ENCODE measurements at regions not wholly inside any gene's neighbourhood (a gene's known extent, or its start where the extent isn't known, plus 50 kb on each side); places are given as distances from the start of the nearest gene placed in this dataset.

DNA sequence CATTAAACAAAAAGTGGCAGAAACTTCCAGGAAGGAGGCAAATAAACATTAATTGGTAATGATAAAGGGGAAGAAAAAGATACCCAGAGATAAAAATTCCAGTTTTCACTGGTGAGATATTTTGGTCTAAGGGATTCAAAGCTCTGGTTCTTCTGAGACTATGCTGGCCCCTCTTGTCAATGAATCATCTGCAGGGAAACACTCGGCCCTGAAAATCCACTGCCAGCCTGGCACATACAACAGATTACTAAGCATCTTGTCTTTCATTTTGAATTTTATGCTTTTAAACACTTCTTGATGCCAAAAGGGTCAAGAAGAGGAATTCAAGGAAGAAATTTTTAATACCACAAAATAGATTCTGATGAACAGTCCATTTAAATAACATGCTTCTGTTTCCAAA lies 1603.8 kb upstream of the ZEB2 start:
- Mint-ChIP-seq H3K4me3 (no peak overlapping the region), H3K27ac (no peak overlapping the region), H3K27me3 (ENCODE audit: insufficient read depth) (no peaks in the 10 kb centered on the region), H3K9me3 (no peaks in the 10 kb centered on the region), H3K4me1 (ENCODE audit: low read depth) (no peaks in the 10 kb centered on the region), H3K36me3 (ENCODE audit: low read depth) (no peaks in the 10 kb centered on the region)
- intact Hi-C loops (cut with micrococcal nuclease), result no loop called here
- DNase-seq (ENCODE audit: low spot score), result no peak

DNA sequence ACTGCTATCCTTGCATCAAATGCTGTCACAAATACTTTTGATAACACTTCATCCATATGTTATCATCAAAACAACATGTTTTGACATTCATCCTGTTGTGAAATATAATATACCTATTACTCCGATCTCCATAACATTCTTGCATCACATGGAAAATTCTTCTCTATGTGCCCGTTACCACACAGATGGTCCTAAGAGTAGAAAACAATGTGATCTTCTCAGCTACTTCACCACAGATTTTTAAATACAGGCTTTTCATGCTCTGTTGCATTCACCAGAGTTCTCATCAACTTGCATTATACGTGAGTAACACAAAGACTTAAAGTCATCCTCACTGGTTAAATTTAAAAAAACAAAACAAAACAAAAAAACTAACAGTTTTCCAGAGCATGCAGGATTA lies 1603.3 kb upstream of the ZEB2 start:
- Mint-ChIP-seq H3K9me3 (no peaks in the 10 kb centered on the region), H3K27ac (no peak overlapping the region), H3K36me3 (ENCODE audit: low read depth) (no peaks in the 10 kb centered on the region), H3K27me3 (ENCODE audit: insufficient read depth) (no peaks in the 10 kb centered on the region), H3K4me3 (no peak overlapping the region), H3K4me1 (ENCODE audit: low read depth) (no peaks in the 10 kb centered on the region)
- intact Hi-C loops (cut with micrococcal nuclease), result no loop called here
- no peak for DNase-seq (ENCODE audit: low spot score)

DNA sequence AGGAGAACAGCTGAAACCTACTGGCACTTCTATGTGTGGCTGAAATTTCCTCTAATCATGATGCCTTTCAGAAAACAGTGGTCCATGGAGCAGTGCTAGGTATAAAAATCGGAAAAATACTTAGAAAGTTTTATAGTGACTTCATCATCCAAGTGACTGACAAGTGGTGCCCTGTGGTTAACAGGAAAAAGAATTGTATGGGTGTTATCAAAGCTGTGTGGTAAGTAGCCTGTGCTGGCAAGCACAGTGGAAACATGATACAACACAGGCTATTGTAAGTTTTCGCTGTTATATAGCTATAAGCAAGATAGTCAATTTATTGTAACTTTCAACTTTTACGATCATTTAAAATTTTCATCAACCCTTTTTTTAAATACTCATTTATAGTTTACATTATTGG lies 1599.7 kb upstream of the ZEB2 start:
- Mint-ChIP-seq H3K4me3 (no peak overlapping the region), H3K9me3 (no peaks in the 10 kb centered on the region), H3K27ac (no peak overlapping the region), H3K36me3 (ENCODE audit: low read depth) (no peaks in the 10 kb centered on the region), H3K4me1 (ENCODE audit: low read depth) (no peaks in the 10 kb centered on the region), H3K27me3 (ENCODE audit: insufficient read depth) (no peaks in the 10 kb centered on the region)
- intact Hi-C loops (cut with micrococcal nuclease), result loop anchor here (1.0 kb wide), 1 partner anchor 15 kb away; no protein-coding TSS in a partner anchor
- no peak for DNase-seq (ENCODE audit: low spot score)

DNA sequence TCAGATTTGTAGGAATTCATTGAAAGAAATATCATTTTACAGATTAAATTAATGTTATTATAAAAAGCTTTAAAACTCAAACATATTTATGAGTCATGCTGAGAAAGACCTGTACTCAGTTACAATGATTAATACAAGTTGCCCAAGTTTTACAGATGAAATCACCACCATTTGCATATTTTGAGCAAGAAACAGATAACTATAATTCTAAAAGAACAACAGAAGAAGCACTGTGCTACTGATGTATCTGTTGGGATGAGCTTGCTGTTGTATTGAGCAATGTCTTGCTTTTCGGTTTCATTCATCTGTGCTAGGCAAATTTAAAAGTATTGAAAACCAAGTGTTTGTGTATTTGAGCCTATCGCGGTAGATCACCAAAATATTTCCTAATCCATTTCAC lies 1589.1 kb upstream of the ZEB2 start:
- no peak overlapping the region for H3K27ac Mint-ChIP-seq
- no peaks in the 10 kb centered on the region for H3K4me1 Mint-ChIP-seq (ENCODE audit: low read depth)
- no peaks in the 10 kb centered on the region for H3K36me3 Mint-ChIP-seq (ENCODE audit: low read depth)
- H3K4me3 Mint-ChIP-seq, result no peak overlapping the region
- no peaks in the 10 kb centered on the region for H3K27me3 Mint-ChIP-seq (ENCODE audit: insufficient read depth)
- no peaks in the 10 kb centered on the region for H3K9me3 Mint-ChIP-seq
- intact Hi-C loops (cut with micrococcal nuclease), result no loop called here
- no peak for DNase-seq (ENCODE audit: low spot score)

DNA sequence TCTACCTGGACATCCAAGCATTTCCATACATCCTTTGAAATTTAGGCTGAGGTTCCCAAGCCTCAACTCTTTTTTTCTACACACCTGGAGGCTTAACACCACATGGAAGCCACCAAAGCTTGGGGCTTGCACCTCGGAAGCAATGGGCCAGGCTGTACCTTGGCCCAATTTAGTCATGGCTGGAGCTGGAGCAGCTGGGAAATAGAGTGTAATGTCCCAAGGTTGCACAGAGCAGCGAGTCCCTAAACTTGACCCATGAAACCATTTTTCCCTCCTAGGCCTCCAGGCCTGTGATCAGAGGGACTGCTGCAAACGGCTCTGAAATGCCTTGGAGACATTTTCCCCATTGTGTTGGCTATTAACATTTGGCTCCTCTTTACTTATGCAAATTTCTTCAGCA lies 1574.3 kb upstream of the ZEB2 start:
- Mint-ChIP-seq H3K27ac (no peak overlapping the region), H3K4me1 (ENCODE audit: low read depth) (no peaks in the 10 kb centered on the region), H3K4me3 (no peak overlapping the region), H3K27me3 (ENCODE audit: insufficient read depth) (no peaks in the 10 kb centered on the region), H3K36me3 (ENCODE audit: low read depth) (no peaks in the 10 kb centered on the region), H3K9me3 (peaks cover 31% of the 10 kb centered on the region)
- intact Hi-C loops (cut with micrococcal nuclease), result no loop called here
- DNase-seq (ENCODE audit: low spot score), result no peak

DNA sequence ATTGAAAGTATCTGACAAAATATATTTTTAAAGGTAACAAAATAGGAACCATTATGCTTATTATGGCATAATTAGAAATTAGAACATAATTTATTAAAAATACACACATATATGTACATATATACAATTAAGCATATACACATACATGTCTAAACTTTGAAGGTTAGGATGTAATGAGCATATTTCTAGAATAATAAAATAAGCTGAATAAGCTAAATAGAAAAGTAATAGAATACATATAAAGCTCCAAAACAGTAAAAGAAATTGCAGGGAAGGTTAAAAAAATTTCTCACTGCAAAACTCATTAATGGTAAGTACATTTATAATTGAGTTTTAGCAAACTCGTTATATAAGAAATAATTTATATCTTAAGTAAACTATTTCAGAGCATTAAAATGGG lies 1561.5 kb upstream of the ZEB2 start:
- H3K27me3 Mint-ChIP-seq (ENCODE audit: insufficient read depth), result no peaks in the 10 kb centered on the region
- no peak for DNase-seq (ENCODE audit: low spot score)
- H3K27ac Mint-ChIP-seq, result no peak overlapping the region
- no peaks in the 10 kb centered on the region for H3K36me3 Mint-ChIP-seq (ENCODE audit: low read depth)
- no peaks in the 10 kb centered on the region for H3K4me1 Mint-ChIP-seq (ENCODE audit: low read depth)
- intact Hi-C loops (cut with micrococcal nuclease), result no loop called here
- no peak overlapping the region for H3K4me3 Mint-ChIP-seq
- peaks cover 8% of the 10 kb centered on the region for H3K9me3 Mint-ChIP-seq

DNA sequence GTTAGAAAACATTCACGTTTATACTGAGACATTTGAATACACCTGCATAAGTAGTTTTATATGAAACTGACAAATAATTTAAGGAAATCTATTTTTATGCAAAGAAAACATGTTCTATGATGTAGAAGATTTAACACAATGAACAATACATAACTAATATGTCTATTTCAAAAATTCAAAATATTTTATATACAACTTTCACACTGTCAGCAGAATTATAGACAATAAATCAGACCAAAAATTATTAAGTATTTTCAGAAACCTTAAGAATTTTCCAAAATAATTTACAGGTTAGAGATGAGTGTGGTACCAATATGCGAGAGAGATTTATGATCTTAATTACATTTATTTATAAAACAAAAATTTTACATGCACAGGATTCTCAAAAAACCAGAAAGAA lies 1561.0 kb upstream of the ZEB2 start:
- Mint-ChIP-seq H3K36me3 (ENCODE audit: low read depth) (no peaks in the 10 kb centered on the region), H3K9me3 (peaks cover 9% of the 10 kb centered on the region), H3K4me3 (no peak overlapping the region), H3K27me3 (ENCODE audit: insufficient read depth) (no peaks in the 10 kb centered on the region), H3K27ac (no peak overlapping the region), H3K4me1 (ENCODE audit: low read depth) (no peaks in the 10 kb centered on the region)
- intact Hi-C loops (cut with micrococcal nuclease), result no loop called here
- no peak for DNase-seq (ENCODE audit: low spot score)

DNA sequence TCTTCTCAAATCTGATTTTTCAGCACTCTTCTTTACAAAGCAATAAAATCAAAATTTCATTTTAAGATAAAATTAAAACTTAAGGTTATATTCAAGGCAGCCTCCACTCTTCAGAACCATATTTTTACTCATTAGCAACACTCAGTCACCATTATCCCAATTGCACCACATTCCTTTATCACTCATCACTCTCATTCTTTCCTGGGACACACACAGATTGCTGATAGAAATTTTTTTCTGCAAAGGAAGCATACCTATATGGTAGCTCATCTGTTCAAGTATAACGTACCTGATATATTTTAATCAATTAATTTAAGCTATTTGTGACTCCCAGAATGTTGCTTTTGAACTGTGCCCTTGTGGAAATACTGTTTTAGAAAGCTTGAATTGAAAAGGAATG lies 1559.3 kb upstream of the ZEB2 start:
- no peaks in the 10 kb centered on the region for H3K4me1 Mint-ChIP-seq (ENCODE audit: low read depth)
- peaks cover 6% of the 10 kb centered on the region for H3K9me3 Mint-ChIP-seq
- no peaks in the 10 kb centered on the region for H3K36me3 Mint-ChIP-seq (ENCODE audit: low read depth)
- H3K27me3 Mint-ChIP-seq (ENCODE audit: insufficient read depth), result no peaks in the 10 kb centered on the region
- no peak overlapping the region for H3K27ac Mint-ChIP-seq
- intact Hi-C loops (cut with micrococcal nuclease), result no loop called here
- H3K4me3 Mint-ChIP-seq, result no peak overlapping the region
- DNase-seq (ENCODE audit: low spot score), result no peak

DNA sequence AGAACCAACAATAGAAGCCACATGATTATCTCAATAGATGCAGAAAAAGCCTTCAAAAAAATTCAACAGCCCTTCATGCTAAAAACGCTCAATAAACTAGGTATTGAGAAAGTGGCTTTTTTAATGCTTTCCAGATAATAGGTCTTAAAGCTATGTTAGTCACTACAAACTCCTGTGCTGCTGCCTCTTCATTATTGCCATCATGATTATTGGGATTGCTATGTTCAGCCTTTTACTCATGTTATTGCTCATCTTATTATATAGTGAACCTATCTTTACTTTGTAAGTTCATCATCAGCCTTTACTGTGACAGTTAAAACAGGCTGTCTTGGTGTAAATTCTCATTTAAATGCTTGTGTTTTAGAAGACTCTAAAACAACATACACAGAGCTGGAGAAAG lies 1557.2 kb upstream of the ZEB2 start:
- no peaks in the 10 kb centered on the region for H3K4me1 Mint-ChIP-seq (ENCODE audit: low read depth)
- H3K27me3 Mint-ChIP-seq (ENCODE audit: insufficient read depth), result no peaks in the 10 kb centered on the region
- H3K9me3 Mint-ChIP-seq, result peaks cover 6% of the 10 kb centered on the region
- no peaks in the 10 kb centered on the region for H3K36me3 Mint-ChIP-seq (ENCODE audit: low read depth)
- intact Hi-C loops (cut with micrococcal nuclease), result no loop called here
- no peak overlapping the region for H3K4me3 Mint-ChIP-seq
- H3K27ac Mint-ChIP-seq, result no peak overlapping the region
- DNase-seq (ENCODE audit: low spot score), result no peak

DNA sequence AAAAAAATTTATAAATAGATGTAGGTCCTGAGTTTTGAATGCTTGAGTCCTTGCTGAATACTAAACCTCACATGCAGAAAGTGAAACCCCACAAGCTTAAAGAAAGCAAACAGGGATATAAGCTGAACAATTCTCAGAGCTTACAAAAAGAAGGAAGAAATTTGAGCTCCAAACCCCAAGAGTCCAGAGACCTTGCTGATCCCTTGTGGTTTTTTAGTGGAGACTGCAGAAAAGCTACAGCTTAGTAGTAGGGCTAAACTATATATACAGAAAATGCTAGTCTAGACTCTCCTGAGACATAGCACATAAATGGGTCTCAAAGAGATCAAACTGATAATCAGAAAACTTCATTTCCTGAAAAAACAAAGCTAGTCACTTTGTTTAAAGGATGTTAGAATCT lies 1548.1 kb upstream of the ZEB2 start:
- H3K36me3 Mint-ChIP-seq (ENCODE audit: low read depth), result no peaks in the 10 kb centered on the region

DNA sequence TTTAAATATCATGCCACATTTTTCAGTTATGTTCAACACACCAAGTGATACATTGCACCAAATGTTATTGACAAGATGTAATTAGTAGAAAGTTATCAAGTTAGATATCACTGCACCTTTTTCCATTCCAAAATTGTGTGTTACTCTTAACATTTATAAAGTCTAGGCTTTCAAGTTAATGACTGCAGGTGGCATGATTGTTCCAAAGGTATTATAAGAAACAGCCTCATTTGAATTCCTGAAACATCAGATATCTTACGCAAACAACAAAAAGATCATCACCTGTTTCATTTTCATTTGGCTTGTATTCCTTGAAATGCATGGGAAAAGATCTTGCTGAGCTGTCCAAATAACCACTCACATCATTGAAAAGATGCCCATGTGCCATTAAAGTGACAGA lies 1528.2 kb upstream of the ZEB2 start:
- Mint-ChIP-seq H3K4me3 (no peak overlapping the region), H3K36me3 (ENCODE audit: low read depth) (no peaks in the 10 kb centered on the region), H3K9me3 (no peaks in the 10 kb centered on the region), H3K27me3 (ENCODE audit: insufficient read depth) (no peaks in the 10 kb centered on the region), H3K27ac (no peak overlapping the region), H3K4me1 (ENCODE audit: low read depth) (no peaks in the 10 kb centered on the region)
- no peak for DNase-seq (ENCODE audit: low spot score)
- intact Hi-C loops (cut with micrococcal nuclease), result no loop called here

More for the DNA sequence above, 1548.1 kb upstream of the ZEB2 start:
- H3K4me1 Mint-ChIP-seq (ENCODE audit: low read depth), result no peaks in the 10 kb centered on the region
- peaks cover 3% of the 10 kb centered on the region for H3K9me3 Mint-ChIP-seq
- H3K27me3 Mint-ChIP-seq (ENCODE audit: insufficient read depth), result no peaks in the 10 kb centered on the region
- no peak for DNase-seq (ENCODE audit: low spot score)
- H3K4me3 Mint-ChIP-seq, result no peak overlapping the region
- intact Hi-C loops (cut with micrococcal nuclease), result no loop called here
- H3K27ac Mint-ChIP-seq, result no peak overlapping the region

DNA sequence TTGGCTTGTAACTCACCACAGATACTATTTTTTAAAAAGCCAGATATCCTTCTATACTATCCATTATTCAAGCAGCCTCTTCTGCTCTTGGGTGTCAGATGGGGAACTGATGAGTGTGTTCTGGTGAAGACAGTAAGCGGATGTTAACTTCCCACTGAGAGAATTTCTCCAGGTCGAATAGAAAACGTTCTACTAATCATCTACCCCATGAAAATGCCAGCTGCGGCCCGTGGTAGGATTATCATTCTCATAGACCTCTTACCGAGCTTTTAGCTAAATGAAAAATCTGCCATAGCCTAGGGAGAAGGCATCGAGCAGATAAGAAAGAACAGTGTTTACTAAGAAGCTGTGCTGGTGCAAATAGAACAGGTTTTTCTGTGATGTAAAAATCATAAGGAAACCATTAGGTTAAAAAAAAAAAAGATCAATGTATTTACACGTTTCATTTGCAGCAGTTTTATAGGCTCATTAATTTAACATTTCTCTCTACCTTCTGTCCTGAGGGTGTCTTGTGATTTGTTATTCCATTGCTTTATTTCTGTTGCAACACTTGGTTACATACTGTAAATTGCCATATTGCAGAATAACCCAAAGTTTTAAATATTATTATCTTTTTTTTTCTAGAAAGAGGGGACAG lies 1521.5 kb upstream of the ZEB2 start:
- H3K36me3 Mint-ChIP-seq (ENCODE audit: low read depth), result no peaks in the 10 kb centered on the region
- H3K9me3 Mint-ChIP-seq, result no peaks in the 10 kb centered on the region
- no peak for DNase-seq (ENCODE audit: low spot score)
- no peak overlapping the region for H3K27ac Mint-ChIP-seq
- H3K4me1 Mint-ChIP-seq (ENCODE audit: low read depth), result no peaks in the 10 kb centered on the region
- no peak overlapping the region for H3K4me3 Mint-ChIP-seq
- intact Hi-C loops (cut with micrococcal nuclease), result no loop called here
- H3K27me3 Mint-ChIP-seq (ENCODE audit: insufficient read depth), result no peaks in the 10 kb centered on the region

DNA sequence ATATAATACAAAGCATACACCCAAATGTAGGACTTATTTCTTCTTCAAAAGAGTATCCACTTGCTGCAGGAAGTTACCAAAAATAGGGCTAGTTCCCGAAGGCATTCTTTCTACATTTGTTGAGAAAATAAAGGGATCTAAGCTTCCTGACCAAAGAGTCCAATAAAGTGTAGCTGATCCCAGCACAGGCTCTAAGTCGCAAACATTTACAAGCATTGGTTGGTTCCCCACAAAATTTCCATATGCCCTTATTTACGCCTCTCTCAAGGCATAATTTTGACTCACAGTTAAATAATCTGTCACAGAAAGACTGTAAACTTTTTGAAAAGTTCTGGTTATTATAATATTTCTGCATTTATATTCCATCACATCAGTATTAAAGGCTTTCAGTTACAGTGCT lies 1520.1 kb upstream of the ZEB2 start:
- Mint-ChIP-seq H3K36me3 (ENCODE audit: low read depth) (no peaks in the 10 kb centered on the region), H3K27me3 (ENCODE audit: insufficient read depth) (no peaks in the 10 kb centered on the region), H3K4me1 (ENCODE audit: low read depth) (no peaks in the 10 kb centered on the region), H3K4me3 (no peak overlapping the region), H3K9me3 (no peaks in the 10 kb centered on the region), H3K27ac (no peak overlapping the region)
- no peak for DNase-seq (ENCODE audit: low spot score)
- intact Hi-C loops (cut with micrococcal nuclease), result no loop called here

DNA sequence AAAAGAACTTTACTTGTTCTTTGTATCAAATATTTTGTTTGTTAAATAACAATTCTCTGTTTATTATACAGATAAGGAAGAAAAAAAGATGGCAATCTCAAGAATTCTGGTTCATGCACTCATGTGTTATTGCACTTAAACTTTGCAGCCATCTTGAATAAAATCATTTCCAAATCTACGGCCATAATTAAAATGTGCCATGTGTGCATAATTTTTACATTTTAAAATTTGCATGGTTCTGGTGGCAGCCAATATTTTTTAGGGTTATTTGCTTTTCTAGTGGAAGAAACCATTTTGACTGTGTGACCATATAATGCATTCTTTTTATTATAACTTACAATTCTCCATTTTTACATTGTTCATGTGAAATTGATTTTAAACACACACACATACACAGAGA lies 1518.1 kb upstream of the ZEB2 start:
- intact Hi-C loops (cut with micrococcal nuclease), result no loop called here
- H3K4me3 Mint-ChIP-seq, result no peak overlapping the region
- no peaks in the 10 kb centered on the region for H3K4me1 Mint-ChIP-seq (ENCODE audit: low read depth)
- H3K27me3 Mint-ChIP-seq (ENCODE audit: insufficient read depth), result no peaks in the 10 kb centered on the region
- no peak overlapping the region for H3K27ac Mint-ChIP-seq
- no peaks in the 10 kb centered on the region for H3K36me3 Mint-ChIP-seq (ENCODE audit: low read depth)
- no peak for DNase-seq (ENCODE audit: low spot score)
- H3K9me3 Mint-ChIP-seq, result no peaks in the 10 kb centered on the region

Data from activated T-helper 1 cell treated with anti-CD3 and anti-CD28 coated beads, Interleukin-12 subunit alpha, Interleukin-12 subunit beta, Interleukin-2, Interleukin-4 antibody, amounts not matched to agents 30 ng/mL and 10 ng/mL and 1 ng/mL, durations not matched to agents 14 hours and 24 hours and 36 hours (primary cell).